HG03103 (cell line): ENCODE measurements at regions not wholly inside any gene's neighbourhood (a gene's known extent, or its start where the extent isn't known, plus 50 kb on each side); places are given as distances from the start of the nearest gene placed in this dataset.

Experiments
- ATAC-seq: cut with Tn5 transposase; IDR thresholded peaks from one replicate; pipeline ENCODE4 v1.9.1; 2021; ENCODE audit warnings: low read depth; ENCODE audit not compliant: unreplicated experiment

DNA sequence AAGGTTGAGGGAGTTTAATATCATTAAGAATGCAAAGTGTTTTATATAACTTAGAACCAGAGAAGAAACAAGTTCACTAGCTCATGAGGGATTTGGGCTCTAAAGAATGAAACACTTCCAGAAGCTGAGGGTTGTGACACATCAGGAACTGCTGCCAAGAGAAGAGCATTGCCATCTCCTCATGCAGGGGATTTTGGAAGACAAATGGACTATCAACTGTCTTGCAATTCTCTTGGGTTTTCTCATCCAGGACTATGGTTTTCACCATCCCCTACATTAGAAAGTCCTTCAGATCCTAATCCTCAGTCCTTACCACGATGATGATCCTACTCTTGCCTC lies 59.7 kb upstream of the KL start:
- ATAC-seq, result no peak

DNA sequence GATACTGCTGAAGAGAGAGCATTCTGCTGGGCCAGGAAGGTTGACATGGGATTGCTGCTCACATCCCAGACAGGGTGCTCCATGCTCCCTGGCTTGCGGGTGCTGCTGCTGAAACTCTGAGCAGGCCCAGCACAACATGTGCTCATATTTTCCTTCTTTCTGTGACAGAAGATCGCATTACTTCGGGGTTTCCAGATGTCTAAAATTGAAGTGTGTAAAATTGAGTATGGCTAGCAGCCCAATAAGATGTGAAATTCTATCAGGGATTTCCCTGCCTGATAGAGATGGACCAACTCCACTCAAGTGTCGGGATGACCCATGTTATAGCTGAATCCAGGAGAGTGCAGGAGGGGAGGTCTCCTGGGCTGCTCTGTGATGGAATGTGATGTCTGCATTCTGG lies 55.6 kb upstream of the KL start:
- no peak for ATAC-seq

DNA sequence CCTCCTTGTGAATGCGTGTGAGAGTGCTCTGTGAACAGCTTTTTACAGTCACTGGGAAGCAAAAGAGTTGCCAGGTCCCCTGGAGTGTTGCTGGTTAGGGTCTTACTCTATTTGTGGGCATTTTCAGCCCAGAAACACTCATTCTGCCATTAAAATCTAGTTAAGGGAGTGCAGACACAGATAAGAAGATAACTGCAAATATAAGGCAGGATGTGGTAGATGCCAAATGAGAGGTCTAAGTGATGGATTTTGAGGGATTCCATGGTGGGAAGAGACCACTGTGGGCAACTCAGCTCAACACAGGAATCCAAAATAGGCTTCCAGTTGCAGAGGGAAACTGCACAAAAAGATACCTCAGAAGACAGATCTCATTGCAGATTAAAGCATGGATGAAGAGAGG lies 54.5 kb upstream of the KL start:
- ATAC-seq, result no peak

DNA sequence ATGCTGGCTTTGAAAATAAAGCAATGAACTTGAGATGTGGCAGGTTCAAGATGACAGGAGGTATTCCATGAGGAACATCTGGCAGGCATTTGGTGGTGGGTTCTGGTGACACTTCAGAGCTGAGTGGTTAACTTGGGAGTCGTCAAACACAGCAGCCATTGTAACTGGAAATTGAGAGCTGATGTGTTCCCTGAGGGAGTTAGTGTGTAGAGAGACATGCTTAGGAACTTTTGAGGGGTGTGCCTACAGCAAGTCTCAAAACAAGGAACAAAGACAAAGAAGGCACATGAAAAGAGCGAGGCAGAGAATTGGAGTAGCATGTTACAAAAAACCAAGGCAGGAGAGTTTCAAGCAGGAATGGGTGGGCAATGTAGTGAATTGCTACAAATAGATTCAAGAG lies 53.9 kb upstream of the KL start:
- ATAC-seq, result no peak

DNA sequence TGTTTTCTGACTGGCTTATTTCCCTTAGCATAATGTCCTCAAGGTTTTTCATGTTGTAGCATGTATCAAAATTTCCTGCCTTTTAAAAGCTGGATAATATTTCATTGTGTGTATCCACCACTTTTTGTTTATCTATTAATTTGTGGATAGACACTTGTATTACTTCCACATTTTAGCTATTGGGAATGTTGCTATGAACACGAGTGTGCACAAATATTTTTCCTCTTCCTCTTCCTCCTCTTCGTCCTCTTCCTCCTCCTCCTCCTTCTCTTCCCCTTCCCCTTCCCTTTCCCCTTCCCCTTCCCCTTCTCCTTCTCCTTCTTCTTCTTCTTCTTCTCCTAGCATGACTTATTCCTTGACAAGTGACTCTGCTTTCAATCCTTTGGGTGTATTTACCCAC lies 51.2 kb upstream of the KL start:
- no peak for ATAC-seq
